A673 (cell line): ENCODE measurements at regions not wholly inside any gene's neighbourhood (a gene's known extent, or its start where the extent isn't known, plus 50 kb on each side); places are given as distances from the start of the nearest gene placed in this dataset.

ENCODE experiments used
- CTCF ChIP-seq: fragments of 300-800, 200-600 bp; sonication (generic); conservative IDR thresholded peaks from 2 replicates; pipeline ENCODE4 v1.5.1; 2017; ENCODE audit warnings: low read depth, mild to moderate bottlenecking, antibody characterized with exemption, low read length, moderate library complexity, mixed read lengths
- EZH2 ChIP-seq: fragments of 200-600 bp; sonication (generic); IDR thresholded peaks from 2 replicates; pipeline ENCODE4 v1.6.1; 2017; ENCODE audit warnings: borderline replicate concordance, low read depth, mild to moderate bottlenecking, mixed read lengths, antibody characterized with exemption, low read length; ENCODE audit not compliant: poor library complexity, severe bottlenecking

GRCh38 chr18:38751898-38752297 lies 1186.3 kb upstream of the CELF4 start:
- no peak for TF ChIP-seq CTCF
- TF ChIP-seq EZH2 = no peak
